HG03159 (cell line): ENCODE measurements at regions not wholly inside any gene's neighbourhood (a gene's known extent, or its start where the extent isn't known, plus 50 kb on each side); places are given as distances from the start of the nearest gene placed in this dataset.
"Not testable (repeated sequence)": the region's sequence is repeated elsewhere in the genome, so short reads cannot be mapped to it uniquely, and the experiment has no call there.

ENCODE experiments used
- ATAC-seq: cut with Tn5 transposase; IDR thresholded peaks from one replicate; pipeline ENCODE4 v1.9.1; 2021; ENCODE audit warnings: mild to moderate bottlenecking, moderate library complexity; ENCODE audit not compliant: unreplicated experiment

DNA sequence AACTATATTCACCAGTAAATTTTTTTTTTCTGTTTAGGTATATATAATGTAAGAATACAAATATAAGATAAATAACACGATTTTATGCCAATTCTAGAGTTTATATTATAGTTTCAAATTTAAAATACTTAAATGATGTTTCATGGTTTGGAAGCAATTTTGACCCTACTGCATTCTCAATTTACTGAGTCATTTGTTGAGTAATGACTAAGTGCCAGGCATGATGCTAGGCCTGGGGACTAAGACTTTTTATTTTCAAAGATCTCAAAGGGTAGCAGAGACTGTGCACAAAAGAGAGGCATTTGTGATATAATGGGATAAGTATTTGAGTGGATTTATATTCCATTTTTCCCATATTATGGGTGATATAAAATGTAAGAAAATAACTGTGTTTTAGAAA, 78.9 kb upstream of the SMIM30 start:
- ATAC-seq, result no peak

DNA sequence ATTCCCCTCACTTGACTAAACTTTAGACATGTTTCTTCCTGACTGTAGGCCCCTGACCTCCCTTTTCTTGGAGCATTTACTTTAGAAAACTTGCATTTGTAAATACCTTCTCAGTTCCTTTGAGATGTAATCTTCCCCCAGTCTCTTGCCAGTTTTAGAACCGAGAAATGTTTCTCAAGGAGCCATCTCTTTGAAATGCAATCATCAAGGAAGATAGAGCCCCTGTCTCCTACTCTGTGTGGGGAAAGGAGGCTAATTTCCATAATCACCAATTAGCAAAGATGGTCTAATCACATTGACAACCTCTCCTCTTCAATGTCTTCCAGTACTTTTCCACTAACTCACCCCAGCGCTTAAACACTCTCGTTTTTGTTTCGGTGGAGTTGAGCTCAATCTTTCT, 70.0 kb upstream of the SMIM30 start:
- ATAC-seq, result no peak

DNA sequence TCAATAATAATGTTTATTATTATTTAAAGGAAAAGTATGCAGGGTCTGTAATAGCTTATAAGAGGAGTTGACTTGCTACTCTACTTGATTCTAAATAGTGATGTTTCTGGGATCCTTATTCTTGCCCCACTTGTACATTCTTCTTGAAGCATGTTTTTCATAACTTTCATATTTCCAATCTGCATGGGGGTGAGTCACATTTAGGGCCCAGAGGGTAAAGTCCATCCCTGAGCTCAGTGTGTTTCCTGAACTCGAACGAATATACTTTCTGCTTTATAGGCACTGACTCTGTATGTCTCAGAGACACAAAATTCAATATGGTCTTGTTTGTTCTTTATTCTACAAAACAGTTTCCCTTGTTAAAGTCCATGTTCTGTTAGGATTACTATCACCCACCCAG, 61.0 kb upstream of the SMIM30 start:
- ATAC-seq, result no peak

DNA sequence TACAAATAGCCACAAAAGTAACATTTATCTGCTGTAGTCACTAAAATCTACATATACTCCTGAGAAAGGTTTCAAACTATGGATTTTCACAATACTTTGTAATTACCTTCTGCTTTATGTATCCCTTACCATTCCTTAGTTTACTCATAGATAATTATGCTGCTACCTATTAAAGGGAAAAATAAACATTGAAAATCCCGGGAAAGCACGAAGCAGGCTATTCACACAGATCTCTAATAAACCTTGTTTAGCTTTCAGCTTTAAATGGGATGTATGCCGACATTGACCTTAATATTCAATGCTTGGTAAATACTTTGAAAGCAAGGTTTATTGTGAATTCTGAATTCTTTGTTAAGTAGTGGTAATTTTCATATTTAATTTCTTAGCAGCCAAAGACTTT, 58.5 kb upstream of the SMIM30 start:
- no peak for ATAC-seq

DNA sequence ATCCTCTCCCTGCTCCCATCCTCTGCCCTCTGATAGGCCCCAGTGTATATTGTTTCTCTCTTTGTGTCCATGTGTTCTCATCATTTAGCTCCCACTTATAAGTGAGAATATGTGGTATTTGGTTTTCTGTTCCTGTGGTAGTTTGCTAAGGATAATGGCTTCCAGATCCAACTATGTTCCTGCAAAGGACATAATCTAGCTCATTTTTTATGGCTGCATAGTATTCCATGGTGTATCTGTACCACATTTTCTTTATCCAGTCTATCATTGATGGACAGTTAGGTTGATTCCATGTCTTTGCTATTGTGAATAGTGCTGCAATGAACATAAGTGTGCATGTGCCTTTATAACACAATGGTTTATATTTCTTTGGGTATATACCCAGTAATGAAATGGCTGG, 57.8 kb upstream of the SMIM30 start:
- not testable (repeated sequence) for ATAC-seq

DNA sequence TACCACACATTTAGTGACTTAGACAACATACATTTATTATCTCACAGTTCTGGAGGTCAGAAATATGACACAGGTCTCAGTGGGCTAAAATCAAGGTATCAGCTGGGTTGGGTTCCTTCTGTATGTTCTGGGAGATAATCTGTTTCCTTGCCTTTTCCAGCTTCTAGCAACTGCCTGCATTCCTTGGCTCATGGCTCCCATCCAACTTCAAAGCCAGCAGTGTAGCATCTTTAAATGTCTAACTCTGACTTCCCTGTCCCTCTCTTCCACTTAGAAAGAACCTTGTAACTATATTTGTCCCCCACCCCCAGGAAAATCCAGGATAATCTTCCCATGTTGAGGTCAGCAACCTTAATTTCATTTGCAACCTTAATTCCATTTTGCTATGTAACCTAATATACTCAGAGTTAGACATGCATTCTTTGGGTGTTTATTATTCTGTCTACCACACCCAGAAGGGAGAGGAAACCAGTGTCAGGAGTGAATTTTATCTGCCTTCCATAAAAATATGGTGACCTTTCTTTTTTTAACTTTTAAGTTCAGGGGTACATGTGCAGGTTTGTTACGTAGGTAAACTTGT, 57.3 kb upstream of the SMIM30 start:
- ATAC-seq, result no peak

DNA sequence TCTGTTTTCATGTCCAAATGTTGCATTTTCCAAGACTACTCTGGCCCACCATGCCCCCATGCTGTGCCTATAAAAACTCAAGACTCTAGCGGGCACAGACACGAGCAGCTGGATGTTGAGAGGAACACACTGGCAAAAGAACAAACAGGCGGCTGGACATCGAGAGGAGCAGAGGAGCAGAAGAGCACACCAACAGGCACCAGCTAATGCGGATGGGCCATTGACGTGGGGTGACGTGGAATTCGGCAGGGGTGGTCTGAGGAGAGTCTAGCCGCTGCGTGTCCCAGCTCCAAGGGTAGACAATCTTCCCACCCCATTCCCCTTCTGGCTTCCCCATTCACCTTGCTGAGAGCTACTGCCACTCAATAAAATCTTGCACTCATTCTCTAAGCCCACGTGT, 54.4 kb upstream of the SMIM30 start:
- no peak for ATAC-seq

DNA sequence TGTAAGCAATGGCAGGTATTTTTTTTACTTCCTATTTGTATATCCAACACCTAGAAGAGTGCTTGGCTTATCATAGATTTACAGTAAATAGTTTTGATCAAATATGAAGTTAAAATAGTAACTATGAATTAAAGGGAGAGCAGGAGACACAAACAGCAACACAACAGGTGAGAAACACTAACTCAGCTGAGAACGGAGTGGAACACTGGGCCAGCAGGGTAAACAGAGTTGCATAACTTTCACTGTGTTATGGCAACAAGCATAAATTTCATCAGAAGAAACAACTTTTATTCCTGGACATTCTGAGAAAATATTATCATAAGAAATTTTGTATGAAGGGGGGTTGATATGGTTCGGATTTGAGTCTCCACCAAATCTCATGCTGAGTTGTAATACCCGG, 52.2 kb upstream of the SMIM30 start:
- ATAC-seq, result no peak
